Upper lobe of right lung (tissue), 1 donor: ENCODE measurements at regions not wholly inside any gene's neighbourhood (a gene's known extent, or its start where the extent isn't known, plus 50 kb on each side); places are given as distances from the start of the nearest gene placed in this dataset.

Experiments used
- ATAC-seq: fragments of 200-7000 bp; cut with Tn5 transposase; one replicate; pipeline ENCODE4 v1.9.1; 2020; ENCODE audit warnings: mild to moderate bottlenecking, moderate library complexity
- DNase-seq: peaks from one replicate; pipeline ENCODE4 v3.0.0-alpha.2; 2020
- H3K27ac ChIP-seq: fragments of 200-600 bp; one replicate; pipeline ENCODE4 v1.8.0; 2022
- H3K27me3 ChIP-seq: fragments of 200-600 bp; one replicate; pipeline ENCODE4 v1.8.0; 2022; ENCODE audit warnings: mild to moderate bottlenecking
- H3K36me3 ChIP-seq: fragments of 200-600 bp; one replicate; pipeline ENCODE4 v1.8.0; 2022
- H3K4me1 ChIP-seq: fragments of 200-600 bp; one replicate; pipeline ENCODE4 v1.8.0; 2022
- H3K4me3 ChIP-seq: fragments of 200-600 bp; one replicate; pipeline ENCODE4 v1.8.0; 2022; ENCODE audit warnings: mild to moderate bottlenecking
- H3K9me3 ChIP-seq: fragments of 200-600 bp; one replicate; pipeline ENCODE4 v1.8.0; 2022
- CTCF ChIP-seq: fragments of 200-600 bp; IDR thresholded peaks from one replicate; pipeline ENCODE4 v1.8.0; 2022; ENCODE audit warnings: antibody characterized with exemption
- intact Hi-C: fragments of 100-400 bp; cut with DNase I; formaldehyde crosslinking; loops from one replicate; pipeline ENCODE4 v1.11.0; 2022
- donor health status: DM: no; HTN: yes; CAD: no; lungs with severe emphysema.

- peak; percentile 38 for ATAC-seq
- Histone ChIP-seq H3K4me3 (peak overlapping the region; percentile 5), H3K27me3 (no peaks in the 10 kb centered on the region), H3K27ac (peak overlapping the region; percentile 58), H3K4me1 (peaks cover 13% of the 10 kb centered on the region), H3K36me3 (no peaks in the 10 kb centered on the region), H3K9me3 (no peaks in the 10 kb centered on the region)
- no peak for DNase-seq
- intact Hi-C loops = no loop called here
- no peak for TF ChIP-seq CTCF
Observed at GRCh38 chr13:30371649-30372265, 50.5 kb upstream of the UBE2L5 start.
